ENCODE measurements at regions not wholly inside any gene's neighbourhood (a gene's known extent, or its start where the extent isn't known, plus 50 kb on each side); places are given as distances from the start of the nearest gene placed in this dataset.

GRCh38 chr4:136680761-136681160, 851.5 kb downstream of the PCDH18 start:
- TF ChIP-seq, protein P1, sequence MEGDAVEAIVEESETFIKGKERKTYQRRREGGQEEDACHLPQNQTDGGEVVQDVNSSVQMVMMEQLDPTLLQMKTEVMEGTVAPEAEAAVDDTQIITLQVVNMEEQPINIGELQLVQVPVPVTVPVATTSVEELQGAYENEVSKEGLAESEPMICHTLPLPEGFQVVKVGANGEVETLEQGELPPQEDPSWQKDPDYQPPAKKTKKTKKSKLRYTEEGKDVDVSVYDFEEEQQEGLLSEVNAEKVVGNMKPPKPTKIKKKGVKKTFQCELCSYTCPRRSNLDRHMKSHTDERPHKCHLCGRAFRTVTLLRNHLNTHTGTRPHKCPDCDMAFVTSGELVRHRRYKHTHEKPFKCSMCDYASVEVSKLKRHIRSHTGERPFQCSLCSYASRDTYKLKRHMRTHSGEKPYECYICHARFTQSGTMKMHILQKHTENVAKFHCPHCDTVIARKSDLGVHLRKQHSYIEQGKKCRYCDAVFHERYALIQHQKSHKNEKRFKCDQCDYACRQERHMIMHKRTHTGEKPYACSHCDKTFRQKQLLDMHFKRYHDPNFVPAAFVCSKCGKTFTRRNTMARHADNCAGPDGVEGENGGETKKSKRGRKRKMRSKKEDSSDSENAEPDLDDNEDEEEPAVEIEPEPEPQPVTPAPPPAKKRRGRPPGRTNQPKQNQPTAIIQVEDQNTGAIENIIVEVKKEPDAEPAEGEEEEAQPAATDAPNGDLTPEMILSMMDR (IDR thresholded peaks at IDR 0.05): no peak
- no peak for TF ChIP-seq ZFX (IDR thresholded peaks at IDR 0.05; ENCODE audit: borderline replicate concordance)
